ENCODE measurements at regions not wholly inside any gene's neighbourhood (a gene's known extent, or its start where the extent isn't known, plus 50 kb on each side); places are given as distances from the start of the nearest gene placed in this dataset.
"Not testable (repeated sequence)": the region's sequence is repeated elsewhere in the genome, so short reads cannot be mapped to it uniquely, and the experiment has no call there.

- no peak for DNase-seq (ENCODE audit: low read depth, low spot score)
These were observed 54.5 kb downstream of the IRX5 start for GRCh38 chr16:54985156-54985555.

DNA sequence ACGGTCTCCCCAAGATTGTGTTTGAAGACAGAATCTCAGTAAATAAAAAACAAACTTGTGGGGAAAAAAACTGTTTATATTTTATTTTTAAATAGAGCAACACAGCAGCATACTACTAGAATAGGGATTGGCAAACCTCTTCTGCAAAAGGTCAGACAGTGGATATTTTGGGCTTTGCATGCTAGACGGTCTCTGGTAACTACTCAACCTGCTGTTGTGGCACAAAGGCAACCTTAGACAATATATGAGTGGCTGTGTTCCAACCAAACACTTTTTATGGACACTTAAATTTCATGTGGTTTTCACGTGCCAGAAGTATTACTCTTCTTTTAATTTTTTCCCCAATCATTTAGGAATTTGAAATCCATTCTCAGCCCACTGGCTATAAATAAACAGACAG lies 55.0 kb downstream of the IRX5 start:
- no peak for DNase-seq (ENCODE audit: low read depth, low spot score)

- DNase-seq (ENCODE audit: low read depth, low spot score) = no peak
These were observed 55.7 kb downstream of the IRX5 start for GRCh38 chr16:54986409-54986808.

- DNase-seq (ENCODE audit: low read depth, low spot score) = no peak
These were observed 56.4 kb downstream of the IRX5 start for GRCh38 chr16:54987081-54987480.

- DNase-seq (ENCODE audit: low read depth, low spot score) = no peak
These were observed 60.9 kb downstream of the IRX5 start for GRCh38 chr16:54991525-54991924.

GRCh38 chr16:54991946-54992345 lies 61.3 kb downstream of the IRX5 start:
- not testable (repeated sequence) for DNase-seq (ENCODE audit: low read depth, low spot score)

DNA sequence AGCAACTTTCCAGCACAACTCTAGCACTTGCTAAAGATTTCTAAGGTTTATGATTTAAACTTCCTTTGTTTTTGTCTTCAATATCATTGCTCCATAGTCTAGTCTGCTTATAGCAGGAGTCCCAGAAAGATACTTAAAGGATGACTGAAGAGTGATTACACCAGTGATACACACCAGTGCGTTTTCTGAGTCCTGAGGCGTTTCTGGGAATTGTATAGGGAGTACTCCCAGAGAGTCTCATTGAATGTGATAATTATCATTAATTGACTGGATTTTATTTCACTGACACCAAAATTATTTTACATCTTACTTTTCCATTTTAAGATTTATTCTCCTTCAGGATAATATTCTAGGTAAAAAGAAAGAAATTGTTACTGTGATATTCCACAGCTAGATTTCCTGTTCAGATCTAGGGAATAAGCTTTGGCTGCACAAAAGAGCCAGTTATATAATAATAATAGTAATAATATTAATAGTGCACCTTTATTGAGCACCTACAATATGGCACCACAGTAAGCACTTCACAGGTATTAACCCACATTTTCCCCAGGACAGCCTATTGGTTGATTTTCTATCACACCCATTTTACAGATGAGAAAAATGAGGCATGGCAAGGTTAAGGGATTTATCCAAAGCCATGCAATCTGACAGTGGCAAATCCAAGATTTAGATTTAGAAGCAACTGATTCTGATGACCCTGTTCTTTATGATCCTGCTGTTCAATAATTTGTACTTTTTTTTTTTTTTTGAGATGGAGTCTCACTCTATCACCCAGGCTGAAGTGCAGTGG lies 62.6 kb downstream of the IRX5 start:
- no peak for DNase-seq (ENCODE audit: low read depth, low spot score)

DNA sequence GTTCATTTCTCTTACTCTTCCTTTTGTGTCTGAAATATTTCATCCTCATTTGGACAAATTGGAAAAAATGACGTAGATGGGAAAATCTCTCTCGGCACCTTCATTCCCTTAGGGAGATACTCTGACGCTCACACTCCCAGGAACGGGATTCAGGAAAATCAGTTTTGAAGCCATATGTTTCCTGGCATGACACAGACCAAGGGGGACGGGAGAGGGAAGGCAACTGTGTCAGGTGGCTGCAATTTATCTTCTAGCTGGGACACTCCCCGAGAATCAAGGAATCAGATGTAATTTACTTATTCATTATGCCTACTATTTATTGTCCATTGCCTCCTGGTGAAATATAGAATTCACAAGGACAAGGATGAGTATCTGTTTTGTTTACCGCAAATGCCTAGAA lies 65.5 kb downstream of the IRX5 start:
- no peak for DNase-seq (ENCODE audit: low read depth, low spot score)

DNA sequence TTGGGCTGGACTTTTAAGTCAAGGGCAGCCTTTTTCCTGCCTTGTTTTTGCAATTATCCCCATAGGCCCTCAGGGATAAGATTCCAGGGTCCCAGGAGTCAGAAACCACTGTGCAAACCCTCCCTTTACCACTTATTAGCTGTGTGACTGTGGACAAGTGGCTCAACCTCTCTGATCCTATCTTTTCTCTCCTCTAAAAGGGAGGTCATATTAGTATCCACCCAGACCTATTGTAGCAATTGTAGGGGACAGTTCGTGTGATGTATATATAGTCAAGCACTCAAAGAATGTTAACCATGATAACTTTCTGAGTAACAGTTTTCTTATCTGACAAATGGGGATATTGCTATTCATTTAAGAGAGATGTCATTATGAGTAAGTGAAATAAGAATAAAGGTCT lies 68.2 kb downstream of the IRX5 start:
- no peak for DNase-seq (ENCODE audit: low read depth, low spot score)

GRCh38 chr16:54999481-54999880 lies 68.8 kb downstream of the IRX5 start:
- no peak for DNase-seq (ENCODE audit: low read depth, low spot score)

DNA sequence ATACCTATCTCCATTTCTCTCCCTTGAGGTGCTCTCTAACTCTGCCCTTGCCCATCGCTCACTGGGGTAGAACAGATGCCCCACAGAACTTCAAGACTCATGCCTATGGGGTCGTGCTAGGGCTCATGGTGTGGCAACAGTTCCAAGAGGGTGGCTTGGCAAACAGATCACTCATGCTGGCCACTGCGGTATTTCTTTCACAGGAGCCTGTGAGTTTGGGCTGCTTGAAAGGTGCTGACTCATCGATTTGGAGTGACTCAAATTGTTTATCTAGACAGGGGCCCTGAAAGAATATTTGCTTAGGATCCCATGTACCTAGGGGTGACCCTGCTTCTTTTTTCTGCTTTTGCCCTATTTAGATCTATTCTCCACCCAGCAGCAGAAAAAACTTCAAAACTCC lies 69.9 kb downstream of the IRX5 start:
- DNase-seq (ENCODE audit: low read depth, low spot score) = no peak

- DNase-seq (ENCODE audit: low read depth, low spot score) = no peak
These were observed 71.3 kb downstream of the IRX5 start for GRCh38 chr16:55001931-55002330.

DNA sequence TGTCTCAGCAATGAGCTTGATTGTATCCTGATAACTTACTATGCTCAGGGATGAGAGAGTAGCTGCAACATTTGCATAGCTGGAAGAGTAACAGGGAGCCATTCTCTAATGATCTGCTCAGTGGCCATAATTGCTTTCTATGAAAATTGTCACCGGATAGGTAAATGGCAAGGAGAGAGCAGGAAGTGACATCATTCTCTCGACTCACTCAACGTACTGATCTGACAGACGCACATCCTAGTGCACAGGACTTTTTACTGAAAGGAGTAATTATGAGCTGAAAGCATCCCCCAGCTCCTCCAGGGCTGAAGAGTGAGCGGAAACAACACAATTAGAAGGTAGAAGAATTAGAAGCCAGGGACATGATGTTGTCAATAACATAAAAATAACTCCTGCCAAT lies 71.8 kb downstream of the IRX5 start:
- no peak for DNase-seq (ENCODE audit: low read depth, low spot score)

GRCh38 chr16:55003306-55003705 lies 72.6 kb downstream of the IRX5 start:
- DNase-seq (ENCODE audit: low read depth, low spot score) = no peak

- DNase-seq (ENCODE audit: low read depth, low spot score) = no peak
These were observed 73.3 kb downstream of the IRX5 start for GRCh38 chr16:55003916-55004315.

GRCh38 chr16:55007504-55007903 lies 76.8 kb downstream of the IRX5 start:
- DNase-seq (ENCODE audit: low read depth, low spot score) = no peak

- DNase-seq (ENCODE audit: low read depth, low spot score) = no peak
These were observed 78.3 kb downstream of the IRX5 start for GRCh38 chr16:55008836-55009510.

DNA sequence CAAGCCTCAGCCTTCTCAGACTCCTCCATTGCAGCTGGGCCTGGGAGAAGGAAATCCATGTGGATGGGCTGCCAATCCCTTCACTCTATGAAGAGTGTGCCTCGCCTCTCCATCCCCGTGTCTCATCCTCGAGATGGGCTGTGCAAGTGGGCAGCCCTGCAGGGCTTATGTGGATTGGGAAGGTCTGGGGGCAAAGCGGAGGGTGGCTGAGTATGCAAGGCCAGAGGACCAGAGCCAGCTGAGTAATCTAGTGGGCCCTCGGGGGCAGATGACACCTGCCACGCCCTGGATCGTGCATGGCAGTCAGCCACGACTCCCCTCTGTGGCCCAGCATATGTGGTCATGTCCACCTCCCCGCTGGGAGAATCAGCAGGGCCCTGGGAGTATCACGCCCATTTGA lies 78.9 kb downstream of the IRX5 start:
- DNase-seq (ENCODE audit: low read depth, low spot score) = no peak

DNA sequence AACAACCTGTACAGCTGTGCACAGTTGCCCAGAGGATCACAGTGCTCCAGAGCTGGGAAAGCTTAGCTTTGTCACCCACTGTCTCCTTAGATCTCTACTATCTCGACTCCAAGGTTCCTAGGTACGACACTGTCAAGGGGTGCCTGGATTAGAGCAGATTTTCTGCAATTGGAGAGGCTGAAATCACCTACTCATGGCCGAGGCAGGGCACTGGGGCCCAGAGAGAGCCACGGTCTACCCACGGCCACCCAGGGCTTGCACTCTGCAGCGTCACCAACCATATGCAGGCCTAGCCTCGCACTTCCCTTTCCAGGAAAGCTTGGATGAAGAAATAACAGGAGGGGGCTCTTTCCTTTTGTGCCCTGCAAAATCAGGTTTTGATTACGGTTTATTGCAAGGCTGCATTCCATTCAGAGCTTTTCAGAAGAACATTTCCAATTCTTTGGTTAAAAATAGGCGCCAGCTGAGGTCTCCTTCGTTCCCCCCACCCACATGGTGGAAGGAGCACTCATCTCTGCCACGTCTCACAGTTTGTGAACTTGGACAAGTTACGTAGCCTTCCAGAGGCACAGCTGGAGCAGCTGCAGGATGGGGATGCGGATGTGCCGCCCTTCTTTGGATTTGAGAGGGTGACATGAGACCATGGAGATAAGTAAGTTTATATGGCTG lies 80.0 kb downstream of the IRX5 start:
- DNase-seq (ENCODE audit: low read depth, low spot score) = no peak

DNA sequence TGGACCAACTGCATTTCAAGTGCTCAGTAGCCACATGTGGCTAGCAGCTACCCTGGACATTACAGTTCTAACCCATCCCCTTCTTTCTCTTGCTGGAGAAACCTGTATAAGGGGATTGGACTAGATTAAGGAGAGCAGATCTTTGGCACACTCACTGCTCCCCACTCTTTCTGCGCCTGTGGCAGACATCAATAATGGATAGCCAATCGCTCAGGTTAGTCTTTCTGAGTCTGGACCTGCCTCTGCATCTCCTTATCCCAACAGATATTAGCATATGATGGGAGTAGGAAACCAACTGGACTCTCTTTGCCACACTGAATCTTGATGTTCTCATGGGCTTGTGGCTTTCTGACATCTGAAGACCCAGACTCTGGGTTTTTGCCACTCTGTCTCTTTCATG lies 81.7 kb downstream of the IRX5 start:
- DNase-seq (ENCODE audit: low read depth, low spot score) = no peak

GRCh38 chr16:55012793-55013192 lies 82.1 kb downstream of the IRX5 start:
- DNase-seq (ENCODE audit: low read depth, low spot score) = no peak

- no peak for DNase-seq (ENCODE audit: low read depth, low spot score)
These were observed 83.4 kb downstream of the IRX5 start for GRCh38 chr16:55014022-55014421.

Measured in activated CD4-positive, CD25-positive, alpha-beta regulatory T cell treated with anti-CD3 and anti-CD28 coated beads, Interleukin-2, amount 50 U/mL, for 16 hours (primary cell).